Stimulated activated CD4-positive, alpha-beta T cell treated with anti-CD3 and anti-CD28 coated beads, Interleukin-15, amount 100 ng/mL, for 24 hours (primary cell): ENCODE measurements at regions not wholly inside any gene's neighbourhood (a gene's known extent, or its start where the extent isn't known, plus 50 kb on each side); places are given as distances from the start of the nearest gene placed in this dataset.
"Not testable (repeated sequence)": the region's sequence is repeated elsewhere in the genome, so short reads cannot be mapped to it uniquely, and the experiment has no call there.

Experiments used
- DNase-seq: peaks from one replicate; pipeline ENCODE4 v3.0.0-alpha.2; 2020

- DNase-seq: no peak
Measured at GRCh38 chr1:5623399-5623798, 368.8 kb downstream of the NPHP4 start.

DNA sequence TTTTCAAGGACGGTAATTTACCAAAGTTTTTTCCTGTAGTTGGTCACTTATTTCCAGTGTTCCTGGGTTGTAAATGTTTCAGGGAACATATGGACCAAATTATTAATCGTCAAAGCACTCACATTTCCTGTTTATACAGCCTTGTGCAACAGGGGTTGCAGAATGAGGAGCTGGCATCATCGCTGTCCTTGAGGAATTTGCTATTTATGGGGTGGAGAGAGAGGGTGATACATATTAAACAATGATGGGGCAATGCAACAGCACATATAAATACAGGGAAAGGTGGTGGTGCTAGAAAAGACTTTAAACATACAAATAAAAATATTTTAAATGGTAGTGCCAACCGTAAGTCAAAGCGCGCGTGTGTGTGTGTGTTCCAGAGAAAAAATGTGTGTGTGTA lies 369.8 kb downstream of the NPHP4 start:
- no peak for DNase-seq

GRCh38 chr1:5621692-5622091 lies 370.5 kb downstream of the NPHP4 start:
- no peak for DNase-seq

- DNase-seq: no peak
Measured at GRCh38 chr1:5620997-5621396, 371.2 kb downstream of the NPHP4 start.

DNA sequence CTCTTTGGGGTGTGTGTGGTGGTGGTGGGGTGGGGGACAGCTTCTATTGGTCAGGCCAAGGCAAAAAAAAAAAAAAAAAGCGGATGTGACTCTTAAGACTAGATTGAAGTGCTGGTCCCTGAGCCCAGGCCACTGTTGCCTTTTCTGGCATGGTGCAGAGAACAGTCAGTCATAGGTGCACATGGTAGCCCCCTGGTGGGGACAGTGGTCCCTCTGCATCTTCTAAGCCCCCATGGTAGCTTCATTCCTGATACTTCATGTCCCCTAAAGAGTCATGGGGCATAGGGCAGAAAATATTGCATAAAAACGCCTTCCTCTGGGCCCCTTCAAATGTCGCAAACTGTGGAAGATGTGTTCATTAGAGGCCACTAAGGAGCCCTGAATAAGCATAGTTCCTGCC lies 371.8 kb downstream of the NPHP4 start:
- no peak for DNase-seq

GRCh38 chr1:5619469-5619868 lies 372.8 kb downstream of the NPHP4 start:
- no peak for DNase-seq

- DNase-seq: no peak
Measured at GRCh38 chr1:5617546-5617945, 374.7 kb downstream of the NPHP4 start.

- DNase-seq: no peak
Measured at GRCh38 chr1:5617179-5617520, 375.1 kb downstream of the NPHP4 start.

- DNase-seq: no peak
Measured at GRCh38 chr1:5616366-5617178, 375.7 kb downstream of the NPHP4 start.

- DNase-seq: no peak
Measured at GRCh38 chr1:5615076-5615475, 377.1 kb downstream of the NPHP4 start.

DNA sequence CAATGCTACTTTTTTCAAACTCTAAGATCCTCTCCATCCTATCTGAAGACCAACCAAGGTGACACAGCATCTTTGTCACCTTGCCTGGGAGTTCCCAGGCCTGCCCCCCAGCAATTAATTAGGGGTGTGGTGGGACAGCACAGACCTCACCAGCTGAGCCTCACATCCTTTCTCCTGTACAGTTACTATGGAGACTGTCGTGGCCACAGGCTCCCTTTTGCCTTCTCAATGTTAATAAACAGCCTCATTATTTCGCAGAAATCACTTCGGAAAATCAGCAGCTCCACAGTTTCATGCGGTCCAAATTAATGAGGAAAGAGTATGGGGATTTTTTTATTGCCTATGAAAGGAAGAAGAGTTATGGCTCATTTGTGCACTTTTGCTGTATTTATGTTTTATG lies 378.3 kb downstream of the NPHP4 start:
- no peak for DNase-seq

- DNase-seq: no peak
Measured at GRCh38 chr1:5611851-5612250, 380.4 kb downstream of the NPHP4 start.

GRCh38 chr1:5611431-5611830 lies 380.8 kb downstream of the NPHP4 start:
- no peak for DNase-seq

- no peak for DNase-seq
Measured at GRCh38 chr1:5610432-5610831, 381.8 kb downstream of the NPHP4 start.

DNA sequence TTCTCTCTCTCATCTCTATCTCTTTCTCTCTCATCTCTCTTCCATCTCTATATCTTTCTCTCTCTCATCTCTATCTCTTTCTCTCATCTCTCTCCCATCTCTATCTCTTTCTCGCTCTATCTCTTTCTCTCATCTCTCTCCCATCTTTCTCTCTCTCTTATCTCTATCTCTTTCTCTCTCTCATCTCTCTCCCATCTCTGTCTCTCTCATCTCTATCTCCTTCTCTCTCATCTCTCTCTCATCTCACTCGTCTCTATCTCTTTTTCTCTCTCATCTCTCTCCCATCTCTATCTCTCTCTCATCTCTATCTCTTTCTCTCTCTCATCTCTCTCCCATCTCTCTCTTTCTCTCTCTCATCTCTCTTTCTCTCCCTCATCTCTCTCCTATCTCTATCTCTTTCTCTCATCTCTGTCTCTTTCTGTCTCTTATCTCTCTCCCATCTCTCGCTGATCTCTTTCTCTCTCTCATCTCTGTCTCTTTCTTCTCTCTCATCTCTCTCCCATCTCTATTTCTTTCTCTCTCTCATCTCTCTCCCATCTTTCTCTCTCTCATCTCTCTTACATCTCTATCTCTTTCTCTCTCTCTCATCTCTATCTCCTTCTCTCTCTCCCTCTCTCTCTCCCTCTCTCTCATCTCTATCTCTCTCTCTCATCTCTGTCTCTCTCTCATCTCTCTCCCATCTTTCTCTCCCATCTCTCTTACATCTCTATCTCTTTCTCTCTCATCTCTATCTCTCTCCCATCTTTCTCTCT lies 388.7 kb downstream of the NPHP4 start:
- no peak for DNase-seq

DNA sequence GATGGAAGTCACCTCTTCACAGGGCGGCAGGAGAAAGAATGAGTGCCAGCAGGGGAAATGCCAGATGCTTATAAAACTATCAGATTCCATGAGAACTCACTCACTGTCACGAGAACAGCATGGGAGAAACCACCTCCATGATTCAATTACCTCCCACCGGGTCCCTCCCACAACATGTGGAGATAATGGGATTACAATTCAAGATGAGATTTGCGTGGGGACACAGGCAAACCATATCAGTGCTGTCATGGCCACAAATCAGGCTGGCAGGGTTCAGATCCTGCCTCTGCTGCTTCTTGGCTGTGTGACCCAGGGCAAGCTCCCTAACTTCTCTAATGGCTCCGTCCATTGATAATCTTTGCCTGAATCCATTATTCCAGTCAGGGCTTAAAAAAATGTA lies 389.5 kb downstream of the NPHP4 start:
- DNase-seq: not testable (repeated sequence)

DNA sequence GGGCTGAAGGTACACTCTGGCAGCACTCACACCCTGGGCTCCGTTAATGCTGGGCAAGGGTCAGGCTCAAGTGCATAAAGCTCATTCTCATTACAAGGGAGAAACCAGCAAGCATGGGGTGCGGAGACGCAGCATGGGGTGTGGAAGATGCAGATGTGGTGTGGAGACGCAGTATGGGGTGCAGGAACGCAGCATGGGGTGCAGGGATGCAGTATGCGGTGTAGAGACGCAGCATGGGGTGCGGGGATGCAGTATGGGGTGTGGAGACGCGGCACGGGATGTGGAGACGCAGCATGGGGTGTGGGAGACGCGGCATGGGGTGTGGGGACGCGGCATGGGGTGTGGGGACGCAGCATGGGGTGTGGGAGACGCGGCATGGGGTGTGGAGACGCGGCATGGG lies 390.7 kb downstream of the NPHP4 start:
- DNase-seq: no peak

- no peak for DNase-seq
Measured at GRCh38 chr1:5599541-5599940, 392.7 kb downstream of the NPHP4 start.

GRCh38 chr1:5598824-5599395 lies 393.3 kb downstream of the NPHP4 start:
- DNase-seq: no peak

- DNase-seq: no peak
Measured at GRCh38 chr1:5597991-5598823, 394.0 kb downstream of the NPHP4 start.

GRCh38 chr1:5597171-5597850 lies 394.9 kb downstream of the NPHP4 start:
- DNase-seq: no peak

DNA sequence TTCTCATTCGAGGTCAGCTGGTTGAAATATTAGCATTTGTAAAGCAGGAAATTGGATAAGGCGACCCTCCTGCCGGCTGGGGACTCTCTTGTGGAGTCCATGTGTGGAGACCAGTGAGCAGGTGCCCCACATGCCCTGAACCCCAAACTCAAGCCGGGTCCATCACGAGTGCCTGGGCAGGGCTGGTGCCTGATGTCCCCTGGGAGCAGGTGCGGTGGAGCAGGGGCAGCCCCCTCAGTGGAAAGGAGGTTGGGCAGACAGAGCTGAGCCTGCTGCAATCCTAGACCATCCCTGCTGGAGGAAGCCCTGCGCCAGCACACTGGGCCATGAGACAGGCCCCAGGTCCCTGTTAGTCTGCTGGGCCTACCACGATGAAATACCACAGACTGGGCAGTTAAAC lies 395.6 kb downstream of the NPHP4 start:
- DNase-seq: no peak
